ENCODE measurements at regions not wholly inside any gene's neighbourhood (a gene's known extent, or its start where the extent isn't known, plus 50 kb on each side); places are given as distances from the start of the nearest gene placed in this dataset.

- Histone ChIP-seq H3K4me1 (ENCODE audit: control insufficient read depth, extremely low read depth, insufficient read depth, low read length) (no peaks in the 10 kb centered on the region), H3K79me2 (ENCODE audit: control insufficient read depth, insufficient read depth, low read length) (no peaks in the 10 kb centered on the region), H3K27me3 (ENCODE audit: control insufficient read depth, insufficient read depth, low read length) (no peaks in the 10 kb centered on the region), H2AFZ (ENCODE audit: low read length) (no peak overlapping the region), H3K9me3 (ENCODE audit: control insufficient read depth, insufficient read depth, low read depth, low read length) (no peaks in the 10 kb centered on the region), H3K27ac (ENCODE audit: insufficient read depth, low read length) (no peak overlapping the region), H3K4me3 (replicated peaks in 1 of 4; ENCODE audit: control extremely low read depth in 1 of 4, insufficient read depth in 1 of 4, low read depth in 3 of 4, low read length in 4 of 4) (no peak overlapping the region), H3K9ac (ENCODE audit: insufficient read depth, low read length) (no peak overlapping the region), H3K4me2 (ENCODE audit: extremely low read depth, insufficient read depth, low read length) (no peak overlapping the region), H3K36me3 (ENCODE audit: control insufficient read depth, insufficient read depth, low read length) (no peaks in the 10 kb centered on the region), H4K20me1 (ENCODE audit: control insufficient read depth, extremely low read depth, insufficient read depth, low read length) (no peaks in the 10 kb centered on the region)
- DNase-seq (ENCODE audit: low read depth in 2 of 2) = no peak
- TF ChIP-seq EZH2 (IDR thresholded peaks at IDR 0.05; ENCODE audit: low read length, missing control alignments) (no peak), CTCF (conservative IDR thresholded peaks at IDR 0.05 in 1 of 2, IDR thresholded peaks at IDR 0.05 in 1 of 2; ENCODE audit: low read depth in 1 of 2, low read length in 2 of 2) (no peak)
Measured at GRCh38 chr10:78657862-78658165, 411.0 kb upstream of the ZMIZ1 start.

GRCh38 chr10:78658645-78659597 lies 409.8 kb upstream of the ZMIZ1 start:
- no peaks in the 10 kb centered on the region for H3K79me2 ChIP-seq (ENCODE audit: control insufficient read depth, insufficient read depth, low read length)
- H3K9ac ChIP-seq (ENCODE audit: insufficient read depth, low read length) = no peak overlapping the region
- H3K9me3 ChIP-seq (ENCODE audit: control insufficient read depth, insufficient read depth, low read depth, low read length) = no peaks in the 10 kb centered on the region
- H3K27ac ChIP-seq (ENCODE audit: insufficient read depth, low read length) = no peak overlapping the region
- no peak for TF ChIP-seq CTCF (conservative IDR thresholded peaks at IDR 0.05 in 1 of 2, IDR thresholded peaks at IDR 0.05 in 1 of 2; ENCODE audit: low read depth in 1 of 2, low read length in 2 of 2)
- no peak for TF ChIP-seq EZH2 (IDR thresholded peaks at IDR 0.05; ENCODE audit: low read length, missing control alignments)
- no peaks in the 10 kb centered on the region for H4K20me1 ChIP-seq (ENCODE audit: control insufficient read depth, extremely low read depth, insufficient read depth, low read length)
- DNase-seq (ENCODE audit: low read depth in 2 of 2) = no peak
- H3K4me2 ChIP-seq (ENCODE audit: extremely low read depth, insufficient read depth, low read length) = no peak overlapping the region
- H3K4me3 ChIP-seq (replicated peaks in 1 of 4; ENCODE audit: control extremely low read depth in 1 of 4, insufficient read depth in 1 of 4, low read depth in 3 of 4, low read length in 4 of 4) = no peak overlapping the region
- H3K4me1 ChIP-seq (ENCODE audit: control insufficient read depth, extremely low read depth, insufficient read depth, low read length) = no peaks in the 10 kb centered on the region
- no peaks in the 10 kb centered on the region for H3K36me3 ChIP-seq (ENCODE audit: control insufficient read depth, insufficient read depth, low read length)
- H3K27me3 ChIP-seq (ENCODE audit: control insufficient read depth, insufficient read depth, low read length) = no peaks in the 10 kb centered on the region
- H2AFZ ChIP-seq (ENCODE audit: low read length) = no peak overlapping the region

GRCh38 chr10:78659598-78659967 lies 409.2 kb upstream of the ZMIZ1 start:
- TF ChIP-seq CTCF (conservative IDR thresholded peaks at IDR 0.05 in 1 of 2, IDR thresholded peaks at IDR 0.05 in 1 of 2; ENCODE audit: low read depth in 1 of 2, low read length in 2 of 2) (no peak), EZH2 (IDR thresholded peaks at IDR 0.05; ENCODE audit: low read length, missing control alignments) (no peak)
- no peaks in the 10 kb centered on the region for H3K27me3 ChIP-seq (ENCODE audit: control insufficient read depth, insufficient read depth, low read length)
- no peak overlapping the region for H3K4me2 ChIP-seq (ENCODE audit: extremely low read depth, insufficient read depth, low read length)
- no peaks in the 10 kb centered on the region for H3K4me1 ChIP-seq (ENCODE audit: control insufficient read depth, extremely low read depth, insufficient read depth, low read length)
- DNase-seq (ENCODE audit: low read depth in 2 of 2) = no peak
- no peak overlapping the region for H3K27ac ChIP-seq (ENCODE audit: insufficient read depth, low read length)
- no peak overlapping the region for H3K9ac ChIP-seq (ENCODE audit: insufficient read depth, low read length)
- H3K4me3 ChIP-seq (replicated peaks in 1 of 4; ENCODE audit: control extremely low read depth in 1 of 4, insufficient read depth in 1 of 4, low read depth in 3 of 4, low read length in 4 of 4) = no peak overlapping the region
- no peaks in the 10 kb centered on the region for H3K36me3 ChIP-seq (ENCODE audit: control insufficient read depth, insufficient read depth, low read length)
- H3K9me3 ChIP-seq (ENCODE audit: control insufficient read depth, insufficient read depth, low read depth, low read length) = no peaks in the 10 kb centered on the region
- H2AFZ ChIP-seq (ENCODE audit: low read length) = no peak overlapping the region
- no peaks in the 10 kb centered on the region for H4K20me1 ChIP-seq (ENCODE audit: control insufficient read depth, extremely low read depth, insufficient read depth, low read length)
- no peaks in the 10 kb centered on the region for H3K79me2 ChIP-seq (ENCODE audit: control insufficient read depth, insufficient read depth, low read length)
